Activated CD8-positive, alpha-beta memory T cell treated with anti-CD3 and anti-CD28 coated beads, Interleukin-2, amount 50 U/mL, for 48 hours (primary cell): ENCODE measurements at regions not wholly inside any gene's neighbourhood (a gene's known extent, or its start where the extent isn't known, plus 50 kb on each side); places are given as distances from the start of the nearest gene placed in this dataset.

Experiments
- DNase-seq: peaks from one replicate; pipeline ENCODE4 v3.0.0-alpha.2; 2020

DNA sequence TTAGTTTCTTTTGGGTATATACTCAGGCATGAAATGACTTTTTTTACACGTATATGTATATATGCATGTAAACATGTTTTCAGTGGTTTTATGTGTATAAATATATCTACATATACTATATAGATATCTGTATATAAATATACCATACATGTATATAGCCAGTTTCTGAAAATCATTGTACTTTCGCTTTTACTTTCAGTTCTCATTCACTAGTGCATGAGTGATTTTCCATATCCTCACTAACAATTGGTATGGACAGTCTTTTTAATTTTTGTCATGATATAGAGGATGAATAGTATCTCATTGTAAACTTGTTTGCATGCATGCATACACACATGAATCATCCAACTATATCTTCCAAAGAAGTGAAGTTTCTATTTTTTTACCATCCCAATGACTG lies 877.1 kb upstream of the CDH8 start:
- no peak for DNase-seq

DNA sequence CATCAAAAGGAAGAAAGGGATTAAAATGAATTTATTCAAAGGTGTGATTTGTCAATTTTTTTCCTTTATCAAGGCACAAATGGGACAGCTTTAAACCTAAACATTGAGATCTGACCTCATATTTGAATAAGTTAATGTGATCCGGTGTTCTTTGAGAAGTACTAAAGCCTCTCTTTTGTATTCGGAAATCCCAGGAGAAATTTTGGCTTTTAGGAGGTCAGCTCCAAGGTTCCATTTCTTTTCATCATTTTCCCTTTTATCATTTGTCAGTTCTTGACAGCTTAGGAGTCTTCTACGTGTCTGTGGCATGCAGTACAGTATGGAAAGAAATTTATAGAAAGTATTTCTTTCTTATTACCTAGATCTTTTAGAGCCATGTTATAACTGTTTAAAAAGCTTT lies 873.4 kb upstream of the CDH8 start:
- no peak for DNase-seq

DNA sequence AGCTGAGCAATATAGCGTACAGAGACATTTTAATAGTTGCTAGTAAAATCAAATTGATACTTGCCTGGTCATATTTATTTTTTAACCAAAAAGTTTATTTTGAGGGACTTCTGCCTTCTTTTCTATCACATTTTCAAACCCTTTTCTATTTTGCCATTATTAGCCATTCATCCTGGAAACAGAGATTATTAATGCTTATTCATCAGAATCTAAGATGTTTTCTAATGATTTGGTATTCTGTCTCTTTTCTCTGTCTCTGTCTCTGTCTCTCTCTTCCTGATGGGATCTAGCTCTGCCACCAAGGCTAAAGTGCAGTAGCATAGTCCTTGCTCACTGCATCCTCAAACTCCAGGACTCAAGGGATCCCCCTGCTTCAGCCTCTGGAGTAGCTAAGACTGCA lies 871.3 kb upstream of the CDH8 start:
- DNase-seq = no peak

DNA sequence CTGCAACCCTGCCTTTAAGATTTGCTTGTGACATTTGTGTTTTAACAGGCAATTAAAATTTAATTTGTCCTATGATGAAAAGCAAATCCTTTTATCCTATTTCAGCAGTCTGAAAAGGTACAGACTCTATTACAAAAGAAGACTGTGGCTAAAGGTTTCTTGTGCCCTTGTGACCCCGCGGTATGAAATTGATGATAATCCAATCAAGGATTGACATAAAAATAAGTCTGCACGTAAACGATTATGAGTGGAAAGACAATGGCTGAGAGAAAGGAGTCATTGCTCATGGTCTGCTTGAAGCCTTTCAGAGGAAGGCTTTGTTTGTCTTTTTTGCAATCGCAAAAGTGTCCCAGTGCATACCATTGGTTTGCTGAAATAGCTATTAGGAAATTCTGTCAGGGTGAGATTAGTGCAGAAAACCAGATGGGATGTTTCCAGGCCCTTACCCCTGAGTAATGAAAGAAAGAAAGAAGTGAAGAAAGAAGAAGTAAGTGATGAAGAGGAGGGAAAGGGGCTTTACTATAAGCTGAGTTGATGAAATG lies 867.8 kb upstream of the CDH8 start:
- no peak for DNase-seq

DNA sequence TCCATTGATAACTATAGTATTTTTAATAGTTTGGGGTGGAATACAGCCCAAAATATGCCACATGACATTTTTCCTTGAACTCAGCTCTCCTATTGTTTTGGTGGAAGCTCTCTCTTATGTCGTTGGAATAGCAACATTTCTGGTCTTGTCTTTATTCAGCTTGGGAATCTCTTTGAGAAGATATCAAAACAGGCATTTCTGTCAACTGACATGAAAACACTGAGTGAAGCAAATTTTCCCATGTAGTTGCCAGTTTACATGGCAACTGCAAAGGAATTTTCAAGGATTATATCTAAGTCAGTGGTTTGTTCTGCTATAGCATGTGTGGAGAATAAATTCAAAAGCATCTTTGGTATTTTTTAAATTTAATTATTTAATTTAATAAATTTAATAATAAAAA lies 863.5 kb upstream of the CDH8 start:
- no peak for DNase-seq

DNA sequence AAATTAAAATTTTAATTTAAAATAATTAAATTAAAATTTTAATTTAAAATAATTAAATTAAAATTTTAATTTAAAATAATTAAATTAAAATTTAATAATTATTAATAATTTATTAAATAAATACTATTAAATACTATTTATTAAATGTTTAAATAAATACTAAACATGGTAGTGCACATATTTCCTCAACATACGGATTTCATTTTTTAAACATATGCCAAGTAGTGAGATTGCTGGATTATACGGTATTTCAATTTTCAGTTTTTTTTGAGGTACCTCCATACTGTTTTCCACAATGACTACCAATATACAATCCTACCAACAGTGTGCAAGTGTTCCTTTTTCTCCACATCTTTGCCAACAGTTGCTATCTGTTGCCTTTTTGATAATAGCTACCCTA lies 852.9 kb upstream of the CDH8 start:
- DNase-seq = no peak

DNA sequence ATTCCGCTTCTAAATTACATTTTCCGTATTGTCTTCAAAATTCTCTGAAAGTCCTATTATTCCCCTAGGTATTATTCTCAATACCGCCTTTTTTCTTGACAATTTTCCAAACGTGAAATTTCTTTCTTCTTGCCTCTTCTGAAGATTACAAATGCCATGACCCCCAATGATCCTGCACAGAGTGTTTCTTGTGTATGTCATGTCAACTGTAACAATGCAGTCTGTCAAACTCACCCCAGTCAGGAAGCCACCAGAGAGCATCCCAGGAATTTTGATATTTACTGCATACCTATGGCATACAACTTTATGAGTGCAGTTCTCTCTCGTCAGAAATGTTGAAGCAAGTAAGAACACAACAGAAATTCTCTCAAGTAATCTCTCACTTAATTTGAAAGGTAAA lies 847.3 kb upstream of the CDH8 start:
- no peak for DNase-seq

DNA sequence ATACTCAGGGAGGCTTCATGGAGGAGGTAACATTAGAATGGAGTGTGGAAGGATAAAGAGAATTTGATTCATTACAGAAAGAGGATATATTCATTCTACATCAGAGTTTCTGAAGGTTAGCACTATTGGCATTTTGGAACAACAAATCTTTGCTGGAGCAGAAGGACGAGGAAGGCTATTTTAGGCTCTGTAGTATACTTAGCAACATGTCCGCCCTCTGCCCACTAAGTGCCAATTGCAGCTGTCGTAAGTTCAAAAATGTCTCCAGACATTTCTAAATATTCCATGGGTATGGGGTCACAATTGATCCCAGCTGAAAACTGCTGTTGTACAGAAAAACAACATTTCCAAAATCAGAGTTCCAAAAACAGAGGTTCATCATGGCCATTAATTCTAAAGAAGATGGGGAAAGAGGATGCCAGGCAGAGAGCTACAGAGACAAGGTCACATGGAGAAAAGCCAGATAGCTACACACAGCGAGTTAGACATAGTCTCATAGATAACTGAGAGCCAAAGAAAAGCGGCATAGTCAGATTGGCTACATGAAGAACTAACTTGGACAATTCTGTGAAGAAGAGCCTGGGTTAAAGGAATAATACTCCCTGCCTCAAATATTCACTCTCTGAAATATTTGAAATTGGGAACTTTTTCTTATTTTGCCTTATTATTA lies 846.4 kb upstream of the CDH8 start:
- DNase-seq = no peak

DNA sequence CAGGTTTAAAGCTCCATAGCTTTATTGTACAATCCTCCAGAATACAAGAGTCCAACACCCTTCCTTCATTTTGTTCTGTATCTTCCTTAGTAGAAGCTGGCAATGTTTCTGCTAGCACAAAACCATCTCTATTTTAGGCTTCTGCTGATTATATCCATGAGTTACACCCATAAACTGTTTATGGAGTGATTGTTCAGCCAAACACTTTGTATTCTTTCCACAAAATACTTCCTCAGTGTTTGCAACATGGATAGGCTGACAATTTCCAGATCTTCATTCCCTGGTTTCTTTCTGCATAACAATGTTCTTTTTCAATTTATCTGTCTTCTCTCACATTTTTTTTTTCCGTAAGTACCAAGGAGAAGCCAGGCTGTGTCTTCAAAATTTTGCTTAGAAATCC lies 839.9 kb upstream of the CDH8 start:
- DNase-seq = no peak

DNA sequence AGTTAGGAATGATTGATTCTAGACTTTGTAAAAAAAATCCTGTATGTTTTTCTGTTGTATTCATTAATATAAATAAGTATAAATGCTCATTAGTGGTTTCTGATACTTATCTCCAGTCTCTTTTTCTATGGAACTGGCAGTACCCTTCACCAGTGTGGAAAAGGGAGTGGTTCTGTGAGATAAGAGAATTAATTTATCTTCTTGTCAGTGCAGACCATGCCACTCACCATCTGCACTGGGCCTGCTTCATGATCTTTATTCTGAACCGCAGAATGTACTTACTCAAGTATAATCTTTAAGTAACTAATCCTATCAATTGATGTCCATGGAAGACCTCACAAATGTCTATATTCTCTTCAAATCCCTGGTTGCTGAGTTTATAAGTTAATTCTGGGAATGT lies 836.1 kb upstream of the CDH8 start:
- no peak for DNase-seq

DNA sequence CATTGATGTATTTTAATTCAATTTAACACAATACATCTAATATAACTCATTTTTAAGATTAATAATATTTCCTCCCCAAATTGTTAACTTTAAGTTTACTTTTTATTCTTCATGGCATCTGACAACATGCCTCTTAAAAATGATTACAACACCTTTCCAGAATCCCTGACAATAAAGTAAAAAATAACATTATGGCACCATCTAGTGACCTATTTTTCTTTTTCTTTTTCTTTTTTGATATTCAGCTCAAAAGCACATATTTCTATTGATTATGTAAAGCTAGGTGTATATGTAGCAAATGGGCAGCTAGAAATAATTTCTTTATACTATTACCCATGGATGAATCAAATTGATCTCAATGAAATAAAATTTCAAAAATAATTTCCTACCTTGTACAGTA lies 834.3 kb upstream of the CDH8 start:
- no peak for DNase-seq

DNA sequence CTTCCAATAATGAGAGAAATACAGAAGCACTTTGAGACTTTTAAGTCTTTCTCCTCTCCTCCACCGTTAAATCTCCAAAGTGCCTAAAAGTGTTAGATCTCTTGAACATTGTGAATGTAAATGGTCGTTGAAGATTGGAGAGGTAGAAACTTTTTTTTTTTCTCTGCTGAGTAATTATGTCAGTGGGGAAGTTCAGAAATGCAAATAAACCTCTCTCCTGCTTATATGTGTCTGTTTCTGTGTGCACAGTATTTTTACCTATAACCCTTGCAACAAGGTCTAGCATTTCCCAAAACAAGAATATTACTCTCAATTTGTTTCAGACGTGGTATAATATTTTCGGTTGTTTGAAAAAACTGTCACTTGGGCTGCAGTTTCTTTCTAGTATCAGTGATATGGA lies 833.6 kb upstream of the CDH8 start:
- DNase-seq = no peak

DNA sequence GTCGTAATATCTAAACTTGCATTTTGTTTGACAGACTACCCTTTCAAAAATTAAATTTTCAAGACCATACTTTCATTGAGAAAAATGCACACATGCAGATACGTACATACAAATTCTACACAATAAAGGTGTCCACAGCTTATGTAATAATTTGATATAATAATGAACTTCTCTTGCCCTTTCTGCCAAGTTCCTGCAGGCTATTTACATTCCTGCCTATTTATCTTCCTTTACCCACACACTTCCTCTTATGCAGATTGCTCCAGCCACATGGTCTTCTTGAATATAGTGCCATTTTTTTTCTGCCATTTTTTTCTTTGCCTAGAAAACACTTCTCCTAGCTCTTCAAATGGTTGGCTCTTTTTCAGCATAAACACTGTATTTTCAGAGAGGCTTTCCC lies 826.9 kb upstream of the CDH8 start:
- DNase-seq = no peak

DNA sequence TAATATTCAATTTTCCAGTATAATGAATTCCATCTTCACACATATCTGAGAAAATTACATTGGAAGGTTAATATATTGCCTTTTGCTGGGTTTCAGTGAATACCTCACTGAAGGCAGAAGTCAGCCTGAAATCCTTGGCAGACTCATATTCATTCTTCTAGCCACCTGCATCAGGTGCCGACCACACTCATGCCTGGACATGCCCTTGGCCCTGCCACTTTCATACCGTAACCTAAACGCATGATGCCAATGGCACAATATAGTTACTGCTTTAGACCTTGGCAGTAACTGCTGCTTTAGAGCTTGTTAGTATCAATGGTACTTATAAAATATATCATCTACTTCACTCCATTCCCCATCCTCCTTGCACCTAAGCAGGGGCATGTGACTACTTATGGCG lies 817.6 kb upstream of the CDH8 start:
- no peak for DNase-seq

DNA sequence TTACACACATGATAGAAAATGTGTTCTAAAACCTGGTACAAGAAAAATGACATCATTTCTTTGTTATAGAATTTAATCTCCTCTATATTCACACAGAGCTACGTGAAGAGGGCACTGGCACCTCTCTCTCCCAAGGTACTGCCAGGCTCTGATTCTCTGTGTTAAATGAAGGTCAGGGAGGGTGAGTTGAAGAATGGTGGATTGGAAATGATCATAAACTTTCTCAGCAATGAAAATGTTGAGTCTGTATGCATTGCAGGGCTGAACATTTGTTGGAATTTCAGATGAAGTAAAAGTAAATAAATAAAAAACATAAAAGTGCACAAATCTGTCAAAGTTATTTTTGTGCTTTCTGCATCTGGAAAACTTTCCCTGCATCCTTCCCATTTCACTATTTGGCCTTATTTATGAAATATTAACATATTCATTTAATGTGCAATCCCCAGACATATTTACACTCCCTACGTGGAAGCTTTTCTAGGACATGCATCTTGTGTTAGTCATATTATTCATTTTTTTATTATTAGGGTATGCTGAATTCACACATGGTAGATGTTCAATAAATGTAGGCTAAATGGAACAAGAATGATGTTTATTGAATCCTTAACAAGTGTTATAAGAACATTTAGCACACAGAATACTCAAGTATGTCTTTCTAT lies 810.3 kb upstream of the CDH8 start:
- DNase-seq = no peak

DNA sequence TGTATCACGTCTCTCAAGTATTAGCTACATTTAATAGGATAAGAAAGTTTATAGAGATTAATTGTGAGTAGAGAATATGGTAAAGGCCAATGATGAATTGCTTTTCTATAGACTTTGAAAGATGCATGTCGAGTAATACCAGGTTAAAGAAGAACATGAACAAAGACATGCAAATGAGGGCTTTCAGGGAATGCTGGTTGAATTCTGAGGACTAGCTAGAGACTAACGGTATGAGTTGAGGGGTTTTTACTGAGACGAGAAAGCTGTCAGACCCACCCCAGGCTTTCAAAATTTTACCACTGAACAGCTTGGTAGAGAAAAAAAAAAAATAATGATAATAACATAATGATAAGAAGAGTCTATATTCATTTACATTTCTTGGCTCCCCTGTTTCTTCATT lies 796.0 kb upstream of the CDH8 start:
- no peak for DNase-seq

DNA sequence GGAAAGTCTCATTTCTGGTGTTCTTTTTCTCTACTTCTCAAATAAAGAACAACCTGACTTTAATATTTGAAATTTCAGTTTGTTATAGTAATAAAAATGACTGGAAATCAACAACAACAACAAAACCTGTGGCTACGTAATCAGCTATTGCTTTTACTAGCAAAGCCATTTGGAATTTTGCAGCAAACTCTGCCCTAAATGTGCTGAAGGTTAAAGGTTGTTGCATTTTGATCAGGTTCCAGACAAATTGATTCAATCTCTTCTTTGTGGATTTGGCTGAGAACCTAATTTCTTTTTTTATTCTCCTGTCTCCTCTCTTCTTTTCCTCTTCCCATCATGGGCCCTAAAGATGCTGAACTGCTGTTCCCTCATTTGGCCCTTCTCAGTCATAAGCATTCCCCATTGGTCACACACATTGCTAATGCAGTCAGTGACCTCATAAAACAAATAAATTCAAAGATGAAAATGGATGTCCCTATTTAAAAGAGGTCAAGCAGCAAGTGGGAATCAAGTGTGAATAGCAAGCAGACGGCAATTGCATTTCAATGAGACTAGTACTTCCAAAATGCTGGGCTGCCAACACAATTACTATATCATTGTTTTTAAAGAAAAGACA lies 795.1 kb upstream of the CDH8 start:
- DNase-seq = no peak

DNA sequence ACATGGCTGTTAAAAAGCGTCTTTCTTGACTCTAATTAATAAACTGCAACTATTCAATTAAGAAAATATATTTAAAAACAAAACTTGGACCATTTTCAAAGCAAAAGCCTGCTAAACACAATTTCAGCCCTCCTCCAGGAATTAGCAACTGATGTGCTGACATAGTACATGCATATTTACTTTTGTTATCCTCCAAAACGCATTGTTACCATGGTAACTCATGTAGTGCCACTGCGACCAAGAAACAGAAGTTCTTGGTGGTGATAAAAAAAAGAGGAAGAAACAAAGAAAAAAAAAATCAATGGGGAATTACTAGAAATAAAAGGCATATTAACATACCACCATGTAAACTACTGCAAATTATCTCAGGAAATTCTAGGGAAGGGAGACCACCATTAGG lies 793.4 kb upstream of the CDH8 start:
- no peak for DNase-seq

DNA sequence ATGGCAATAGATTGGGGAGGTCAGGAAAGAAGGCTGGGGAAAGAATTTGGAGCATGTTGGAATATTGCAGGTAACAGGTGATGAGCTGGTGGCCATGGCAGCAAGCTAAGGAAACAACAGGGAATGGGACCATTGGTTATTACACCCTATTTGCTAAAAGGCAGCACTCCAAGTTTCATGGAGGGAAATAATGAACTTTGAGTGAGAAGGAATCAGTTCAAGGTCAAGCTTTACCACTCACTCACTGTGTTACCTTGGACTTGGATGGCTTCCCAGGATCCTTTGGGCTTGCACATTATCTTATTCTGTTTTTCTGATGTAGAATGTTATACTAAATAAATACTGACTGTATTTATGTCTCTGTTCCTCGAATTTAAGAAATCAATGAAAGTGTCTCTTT lies 792.8 kb upstream of the CDH8 start:
- no peak for DNase-seq

DNA sequence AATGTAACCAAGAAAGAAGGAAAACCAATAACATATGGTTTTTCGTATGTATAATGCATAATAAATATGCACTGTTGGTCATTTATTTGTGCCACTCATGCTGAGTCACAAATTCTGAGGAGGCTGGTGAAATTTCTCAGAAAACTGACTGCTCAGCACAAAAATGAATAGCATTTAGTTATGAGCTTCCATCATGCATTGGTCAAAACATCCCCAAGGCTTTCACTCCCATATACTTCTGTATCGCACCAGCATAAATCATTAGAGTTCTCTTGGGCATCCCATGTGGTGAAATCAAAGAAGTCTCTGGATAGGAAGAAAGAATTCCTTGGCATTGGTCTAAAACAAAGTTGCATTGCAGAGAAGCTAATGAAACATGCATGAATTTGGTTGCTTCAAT lies 785.6 kb upstream of the CDH8 start:
- no peak for DNase-seq

DNA sequence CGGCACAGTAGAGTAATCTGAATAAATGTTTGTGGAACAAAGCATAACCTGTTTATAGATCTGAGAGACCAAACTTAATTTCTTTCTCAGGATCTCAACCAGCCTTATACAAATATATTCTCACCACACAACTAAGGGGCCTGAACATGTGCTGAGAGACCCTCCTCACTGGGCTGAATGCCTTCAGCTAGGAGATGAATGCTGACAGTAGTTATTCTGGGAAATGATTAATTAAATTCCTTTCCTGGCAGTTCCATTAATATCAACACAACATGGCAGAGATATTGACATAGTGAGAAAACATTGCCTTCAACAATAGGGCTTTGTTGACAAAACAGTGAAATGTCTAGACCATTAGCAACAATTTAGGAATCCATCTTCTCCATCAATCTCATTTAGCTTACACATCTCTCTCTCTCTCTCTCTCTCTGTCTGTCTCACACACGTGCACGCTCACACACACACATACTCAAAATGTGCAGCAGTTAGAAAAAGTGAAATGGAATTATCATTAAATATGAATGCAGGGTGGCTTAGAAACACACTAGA lies 780.8 kb upstream of the CDH8 start:
- DNase-seq = no peak

DNA sequence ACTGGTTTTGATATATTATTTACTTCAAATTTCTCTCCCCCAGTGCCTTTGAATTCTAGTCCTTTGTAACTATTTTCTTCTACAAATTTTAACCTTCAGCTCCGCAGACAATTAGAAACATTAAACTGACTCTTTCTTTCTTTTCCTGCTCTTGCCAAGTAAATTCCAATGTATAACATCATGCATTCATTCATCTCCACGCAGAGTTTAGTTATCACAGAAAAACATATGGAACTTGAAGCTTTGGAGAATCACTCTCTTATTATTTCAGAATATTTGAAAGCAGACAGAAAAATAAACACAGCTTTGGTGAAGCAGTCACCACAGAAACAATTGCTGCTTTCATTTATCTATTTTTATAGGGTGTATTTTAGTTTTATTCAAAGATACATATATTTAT lies 778.7 kb upstream of the CDH8 start:
- DNase-seq = no peak

DNA sequence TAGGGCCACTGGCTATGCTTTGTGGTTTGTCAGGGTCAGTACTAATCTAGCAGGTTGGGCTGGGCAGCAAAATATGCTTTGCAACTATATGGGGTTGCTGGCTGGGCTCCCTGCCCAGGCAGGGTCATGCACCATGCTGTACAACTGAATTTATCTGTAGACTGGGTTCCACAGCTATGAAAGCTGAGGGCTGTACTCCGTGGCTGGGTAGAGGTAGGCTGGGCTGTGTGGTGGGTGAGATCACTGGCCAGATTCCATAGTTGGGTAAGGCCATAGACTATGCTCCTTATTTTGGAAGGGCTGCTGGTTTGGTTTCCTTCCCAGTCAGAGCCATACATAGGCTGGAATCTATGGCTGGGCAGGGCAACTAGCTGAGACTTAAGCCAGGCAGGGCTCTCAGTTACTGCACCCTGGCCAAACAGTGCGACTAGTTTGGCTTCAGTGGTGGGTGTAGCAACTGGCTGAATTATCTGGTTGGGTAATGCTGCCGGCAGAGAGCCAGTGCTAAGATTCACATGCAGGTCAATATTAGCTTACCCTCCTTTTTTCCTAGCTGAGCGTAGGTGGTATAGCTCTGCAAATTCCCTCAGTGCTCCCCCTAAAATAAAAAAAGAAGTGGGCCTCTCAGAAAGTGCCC lies 769.1 kb upstream of the CDH8 start:
- DNase-seq = no peak

DNA sequence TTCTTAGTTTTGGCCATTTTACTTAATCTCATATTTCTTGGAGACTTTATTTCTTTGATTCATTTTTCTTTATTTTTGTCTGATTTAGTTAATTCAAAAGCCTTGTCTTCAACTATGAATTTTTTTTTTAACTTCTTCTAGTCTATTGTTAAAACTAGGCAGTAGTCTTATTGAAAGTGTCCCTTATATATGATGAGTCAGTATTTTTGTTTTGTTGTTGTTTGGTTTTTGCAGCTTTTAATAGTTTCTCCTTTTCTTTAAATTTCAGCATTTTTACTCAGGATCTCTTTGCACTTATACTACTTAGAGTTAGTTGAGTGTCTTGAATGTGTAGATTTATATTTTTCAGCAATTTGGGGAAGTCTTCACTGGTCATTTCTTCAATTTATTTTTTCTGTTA lies 758.5 kb upstream of the CDH8 start:
- DNase-seq = no peak
